22Rv1 (cell line): ENCODE measurements at regions not wholly inside any gene's neighbourhood (a gene's known extent, or its start where the extent isn't known, plus 50 kb on each side); places are given as distances from the start of the nearest gene placed in this dataset.

Experiments used
- H3K27ac ChIP-seq: fragments of 450-650 bp; 2 replicates; pipeline ENCODE4 v1.5.1; 2017
- CTCF ChIP-seq: fragments of 450-650 bp; IDR thresholded peaks from 2 replicates; pipeline ENCODE4 v1.5.1; 2017; ENCODE audit warnings: mild to moderate bottlenecking
- ZFX ChIP-seq: fragments of 450-650 bp; IDR thresholded peaks from 2 replicates; pipeline ENCODE4 v1.6.1; 2017; ENCODE audit warnings: antibody characterized with exemption, borderline replicate concordance

GRCh38 chr18:78330766-78331165 lies 648.9 kb upstream of the SALL3 start:
- no peak overlapping the region for H3K27ac ChIP-seq
- TF ChIP-seq ZFX = no peak
- TF ChIP-seq CTCF = no peak

GRCh38 chr18:78352910-78353309 lies 626.7 kb upstream of the SALL3 start:
- TF ChIP-seq ZFX (no peak), CTCF (no peak)
- H3K27ac ChIP-seq = no peak overlapping the region

- TF ChIP-seq CTCF (no peak), ZFX (no peak)
- no peak overlapping the region for H3K27ac ChIP-seq
Measured at GRCh38 chr18:78362198-78362597, 617.4 kb upstream of the SALL3 start.

GRCh38 chr18:78363556-78364387 lies 615.8 kb upstream of the SALL3 start:
- TF ChIP-seq ZFX (no peak), CTCF (no peak)
- H3K27ac ChIP-seq = no peak overlapping the region

- TF ChIP-seq CTCF (no peak), ZFX (no peak)
- no peak overlapping the region for H3K27ac ChIP-seq
Measured at GRCh38 chr18:78364388-78364960, 615.1 kb upstream of the SALL3 start.

GRCh38 chr18:78367996-78368395 lies 611.6 kb upstream of the SALL3 start:
- no peak overlapping the region for H3K27ac ChIP-seq
- no peak for TF ChIP-seq CTCF
- TF ChIP-seq ZFX = no peak

GRCh38 chr18:78368726-78369125 lies 610.9 kb upstream of the SALL3 start:
- TF ChIP-seq CTCF (no peak), ZFX (no peak)
- H3K27ac ChIP-seq = no peak overlapping the region
